ENCODE measurements at regions not wholly inside any gene's neighbourhood (a gene's known extent, or its start where the extent isn't known, plus 50 kb on each side); places are given as distances from the start of the nearest gene placed in this dataset.

- Histone ChIP-seq H3K27ac (no peak overlapping the region), H3K9me3 (replicated peaks in 1 of 11) (no peaks in the 10 kb centered on the region), H3K4me1 (no peaks in the 10 kb centered on the region), H3K4me3 (no peak overlapping the region), H3K27me3 (no peaks in the 10 kb centered on the region), H3K9ac (no peak overlapping the region), H3K4me2 (no peak overlapping the region), H4K20me1 (no peaks in the 10 kb centered on the region; a peak in 2 of 22 replicates), H3K36me3 (no peaks in the 10 kb centered on the region)
- no peak for TF ChIP-seq Cebpa-rat (IDR thresholded peaks at IDR 0.05)
Observed at GRCh38 chr1:14487671-14488070, 110.8 kb upstream of the KAZN start.

- Histone ChIP-seq H3K4me1 (peaks cover under 1 to 8% (median 3%) of the 10 kb centered on the region in 10 experiments; a peak in 14 of 20 replicates), H3K27me3 (no peaks in the 10 kb centered on the region), H3K4me2 (no peak overlapping the region)
Observed at GRCh38 chr1:14494911-14495310, 103.6 kb upstream of the KAZN start.

GRCh38 chr1:14495381-14495780, 103.1 kb upstream of the KAZN start:
- Histone ChIP-seq H3K27me3 (no peaks in the 10 kb centered on the region), H3K4me1 (peaks cover 3 to 13% (median 7%) of the 10 kb centered on the region in 10 experiments; a peak in 14 of 20 replicates), H3K4me2 (no peak overlapping the region)

More at GRCh38 chr1:14494911-14495310, 103.6 kb upstream of the KAZN start:
- Histone ChIP-seq H3K36me3 (no peaks in the 10 kb centered on the region), H3K4me3 (no peak overlapping the region), H3K9me3 (replicated peaks in 1 of 11) (no peaks in the 10 kb centered on the region), H4K20me1 (no peaks in the 10 kb centered on the region; a peak in 2 of 22 replicates), H3K9ac (no peak overlapping the region), H3K27ac (no peak overlapping the region)
- TF ChIP-seq Cebpa-rat (IDR thresholded peaks at IDR 0.05) = no peak

GRCh38 chr1:14495996-14496395, 102.5 kb upstream of the KAZN start:
- no peak overlapping the region for H3K27ac ChIP-seq
- no peaks in the 10 kb centered on the region for H3K36me3 ChIP-seq
- H3K9ac ChIP-seq = no peak overlapping the region
- no peaks in the 10 kb centered on the region; a peak in 2 of 22 replicates for H4K20me1 ChIP-seq
- no peaks in the 10 kb centered on the region for H3K27me3 ChIP-seq
- H3K4me1 ChIP-seq = peaks cover 3 to 17% (median 8%) of the 10 kb centered on the region in 10 experiments; a peak in 14 of 20 replicates
- TF ChIP-seq Cebpa-rat (IDR thresholded peaks at IDR 0.05) = no peak
- no peaks in the 10 kb centered on the region for H3K9me3 ChIP-seq (replicated peaks in 1 of 11)
- no peak overlapping the region for H3K4me3 ChIP-seq
- no peak overlapping the region for H3K4me2 ChIP-seq

More at GRCh38 chr1:14495381-14495780, 103.1 kb upstream of the KAZN start:
- TF ChIP-seq Cebpa-rat (IDR thresholded peaks at IDR 0.05) = no peak
- no peaks in the 10 kb centered on the region; a peak in 2 of 22 replicates for H4K20me1 ChIP-seq
- no peaks in the 10 kb centered on the region for H3K36me3 ChIP-seq
- no peak overlapping the region for H3K4me3 ChIP-seq
- H3K27ac ChIP-seq = no peak overlapping the region
- no peak overlapping the region for H3K9ac ChIP-seq
- H3K9me3 ChIP-seq (replicated peaks in 1 of 11) = no peaks in the 10 kb centered on the region

- H3K9me3 ChIP-seq (replicated peaks in 1 of 11) = no peaks in the 10 kb centered on the region
- H3K4me1 ChIP-seq = peaks cover 3 to 17% (median 8%) of the 10 kb centered on the region in 10 experiments; a peak in 14 of 20 replicates
- H3K36me3 ChIP-seq = no peaks in the 10 kb centered on the region
- no peak overlapping the region for H3K4me2 ChIP-seq
- no peaks in the 10 kb centered on the region for H3K27me3 ChIP-seq
- H3K4me3 ChIP-seq = no peak overlapping the region
- no peak overlapping the region for H3K27ac ChIP-seq
- H3K9ac ChIP-seq = no peak overlapping the region
- H4K20me1 ChIP-seq = no peaks in the 10 kb centered on the region
- TF ChIP-seq Cebpa-rat (IDR thresholded peaks at IDR 0.05) = no peak
Observed at GRCh38 chr1:14498839-14499238, 99.6 kb upstream of the KAZN start.

GRCh38 chr1:14499312-14500040, 99.0 kb upstream of the KAZN start:
- TF ChIP-seq Cebpa-rat (IDR thresholded peaks at IDR 0.05) = no peak
- H4K20me1 ChIP-seq = no peaks in the 10 kb centered on the region
- peak overlapping the region in 6 of 11 experiments; percentile 22 to 80 (median 50); a peak in 9 of 22 replicates for H3K4me2 ChIP-seq
- no peak overlapping the region for H3K27ac ChIP-seq
- H3K4me3 ChIP-seq = no peak overlapping the region
- H3K9me3 ChIP-seq (replicated peaks in 1 of 11) = no peaks in the 10 kb centered on the region
- H3K4me1 ChIP-seq = peaks cover 3 to 17% (median 8%) of the 10 kb centered on the region in 10 experiments; a peak in 14 of 20 replicates
- no peaks in the 10 kb centered on the region for H3K36me3 ChIP-seq
- no peaks in the 10 kb centered on the region for H3K27me3 ChIP-seq
- H3K9ac ChIP-seq = no peak overlapping the region

- no peak for TF ChIP-seq Cebpa-rat (IDR thresholded peaks at IDR 0.05)
- Histone ChIP-seq H3K36me3 (no peaks in the 10 kb centered on the region), H4K20me1 (no peaks in the 10 kb centered on the region), H3K9me3 (replicated peaks in 1 of 11) (no peaks in the 10 kb centered on the region), H3K27me3 (no peaks in the 10 kb centered on the region), H3K4me2 (peak overlapping the region in 7 of 11 experiments; percentile 16 to 80 (median 50); a peak in 14 of 22 replicates), H3K27ac (no peak overlapping the region), H3K9ac (no peak overlapping the region), H3K4me1 (peaks cover 3 to 17% (median 8%) of the 10 kb centered on the region in 10 experiments; a peak in 14 of 20 replicates), H3K4me3 (no peak overlapping the region)
Observed at GRCh38 chr1:14500041-14500440, 98.4 kb upstream of the KAZN start.

GRCh38 chr1:14500912-14501311, 97.6 kb upstream of the KAZN start:
- Histone ChIP-seq H3K27me3 (no peaks in the 10 kb centered on the region), H3K27ac (no peak overlapping the region), H3K4me2 (peak overlapping the region in 1 of 11 experiments; percentile 69; a peak in 3 of 22 replicates), H4K20me1 (no peaks in the 10 kb centered on the region), H3K36me3 (no peaks in the 10 kb centered on the region), H3K4me3 (no peak overlapping the region), H3K4me1 (peaks cover 3 to 17% (median 8%) of the 10 kb centered on the region in 10 experiments; a peak in 14 of 20 replicates), H3K9ac (no peak overlapping the region), H3K9me3 (replicated peaks in 1 of 11) (no peaks in the 10 kb centered on the region)
- TF ChIP-seq Cebpa-rat (IDR thresholded peaks at IDR 0.05) = no peak

- peaks cover 3 to 13% (median 8%) of the 10 kb centered on the region in 10 experiments; a peak in 14 of 20 replicates for H3K4me1 ChIP-seq
- H3K4me2 ChIP-seq = no peak overlapping the region
- H3K4me3 ChIP-seq = no peak overlapping the region
- H4K20me1 ChIP-seq = no peaks in the 10 kb centered on the region
- H3K36me3 ChIP-seq = no peaks in the 10 kb centered on the region
- no peaks in the 10 kb centered on the region for H3K9me3 ChIP-seq (replicated peaks in 1 of 11)
- no peak overlapping the region for H3K9ac ChIP-seq
- no peaks in the 10 kb centered on the region for H3K27me3 ChIP-seq
- H3K27ac ChIP-seq = no peak overlapping the region
- no peak for TF ChIP-seq Cebpa-rat (IDR thresholded peaks at IDR 0.05)
Observed at GRCh38 chr1:14504517-14504916, 94.0 kb upstream of the KAZN start.

Data from BLaER1 treated with 17β-estradiol and CSF1 and Interleukin-3, amounts not matched to agents 10 nM and 100 nM (cell line).